ENCODE measurements at regions not wholly inside any gene's neighbourhood (a gene's known extent, or its start where the extent isn't known, plus 50 kb on each side); places are given as distances from the start of the nearest gene placed in this dataset.
"Not testable (repeated sequence)": the region's sequence is repeated elsewhere in the genome, so short reads cannot be mapped to it uniquely, and the experiment has no call there.

- Histone ChIP-seq H3K27me3 (replicated peaks; ENCODE audit: control insufficient read depth, insufficient read depth, low read length, poor library complexity, severe bottlenecking) (no peaks in the 10 kb centered on the region), H3K4me1 (ENCODE audit: control insufficient read depth, insufficient read depth, low read length, poor library complexity, severe bottlenecking) (no peaks in the 10 kb centered on the region), H3K36me3 (ENCODE audit: control insufficient read depth, insufficient read depth, low read length) (no peaks in the 10 kb centered on the region), H3K27ac (ENCODE audit: insufficient read depth, low read length, poor library complexity, severe bottlenecking) (no peak overlapping the region), H3K9me3 (ENCODE audit: control insufficient read depth, low read length) (no peaks in the 10 kb centered on the region), H3K4me3 (ENCODE audit: insufficient read depth, low read depth, low read length, poor library complexity, severe bottlenecking) (no peak overlapping the region)
- DNase-seq: no peak
These were observed 874.1 kb downstream of the LTN1 start for GRCh38 chr21:28118570-28118969.

GRCh38 chr21:28114986-28115385 is 877.7 kb downstream of the LTN1 start:
- not testable (repeated sequence) for H3K36me3 ChIP-seq (ENCODE audit: control insufficient read depth, insufficient read depth, low read length); H3K27me3 ChIP-seq (replicated peaks; ENCODE audit: control insufficient read depth, insufficient read depth, low read length, poor library complexity, severe bottlenecking); H3K27ac ChIP-seq (ENCODE audit: insufficient read depth, low read length, poor library complexity, severe bottlenecking); DNase-seq; H3K4me3 ChIP-seq (ENCODE audit: insufficient read depth, low read depth, low read length, poor library complexity, severe bottlenecking); H3K4me1 ChIP-seq (ENCODE audit: control insufficient read depth, insufficient read depth, low read length, poor library complexity, severe bottlenecking); H3K9me3 ChIP-seq (ENCODE audit: control insufficient read depth, low read length)

- H3K9me3 ChIP-seq (ENCODE audit: control insufficient read depth, low read length): no peaks in the 10 kb centered on the region
- no peaks in the 10 kb centered on the region for H3K36me3 ChIP-seq (ENCODE audit: control insufficient read depth, insufficient read depth, low read length)
- H3K27ac ChIP-seq (ENCODE audit: insufficient read depth, low read length, poor library complexity, severe bottlenecking): no peak overlapping the region
- no peaks in the 10 kb centered on the region for H3K27me3 ChIP-seq (replicated peaks; ENCODE audit: control insufficient read depth, insufficient read depth, low read length, poor library complexity, severe bottlenecking)
- no peaks in the 10 kb centered on the region for H3K4me1 ChIP-seq (ENCODE audit: control insufficient read depth, insufficient read depth, low read length, poor library complexity, severe bottlenecking)
- no peak for DNase-seq
- no peak overlapping the region for H3K4me3 ChIP-seq (ENCODE audit: insufficient read depth, low read depth, low read length, poor library complexity, severe bottlenecking)
These were observed 879.0 kb downstream of the LTN1 start for GRCh38 chr21:28113718-28114117.

- no peaks in the 10 kb centered on the region for H3K27me3 ChIP-seq (replicated peaks; ENCODE audit: control insufficient read depth, insufficient read depth, low read length, poor library complexity, severe bottlenecking)
- H3K27ac ChIP-seq (ENCODE audit: insufficient read depth, low read length, poor library complexity, severe bottlenecking): no peak overlapping the region
- no peaks in the 10 kb centered on the region for H3K4me1 ChIP-seq (ENCODE audit: control insufficient read depth, insufficient read depth, low read length, poor library complexity, severe bottlenecking)
- H3K36me3 ChIP-seq (ENCODE audit: control insufficient read depth, insufficient read depth, low read length): no peaks in the 10 kb centered on the region
- H3K4me3 ChIP-seq (ENCODE audit: insufficient read depth, low read depth, low read length, poor library complexity, severe bottlenecking): no peak overlapping the region
- no peak for DNase-seq
- H3K9me3 ChIP-seq (ENCODE audit: control insufficient read depth, low read length): no peaks in the 10 kb centered on the region
These were observed 880.2 kb downstream of the LTN1 start for GRCh38 chr21:28112511-28112910.

GRCh38 chr21:28111151-28111619 is 881.5 kb downstream of the LTN1 start:
- DNase-seq: no peak
- H3K36me3 ChIP-seq (ENCODE audit: control insufficient read depth, insufficient read depth, low read length): no peaks in the 10 kb centered on the region
- H3K4me1 ChIP-seq (ENCODE audit: control insufficient read depth, insufficient read depth, low read length, poor library complexity, severe bottlenecking): no peaks in the 10 kb centered on the region
- H3K27ac ChIP-seq (ENCODE audit: insufficient read depth, low read length, poor library complexity, severe bottlenecking): no peak overlapping the region
- H3K4me3 ChIP-seq (ENCODE audit: insufficient read depth, low read depth, low read length, poor library complexity, severe bottlenecking): no peak overlapping the region
- H3K9me3 ChIP-seq (ENCODE audit: control insufficient read depth, low read length): no peaks in the 10 kb centered on the region
- H3K27me3 ChIP-seq (replicated peaks; ENCODE audit: control insufficient read depth, insufficient read depth, low read length, poor library complexity, severe bottlenecking): no peaks in the 10 kb centered on the region

GRCh38 chr21:28110716-28111115 is 882.0 kb downstream of the LTN1 start:
- no peaks in the 10 kb centered on the region for H3K27me3 ChIP-seq (replicated peaks; ENCODE audit: control insufficient read depth, insufficient read depth, low read length, poor library complexity, severe bottlenecking)
- no peaks in the 10 kb centered on the region for H3K9me3 ChIP-seq (ENCODE audit: control insufficient read depth, low read length)
- H3K27ac ChIP-seq (ENCODE audit: insufficient read depth, low read length, poor library complexity, severe bottlenecking): no peak overlapping the region
- DNase-seq: no peak
- H3K36me3 ChIP-seq (ENCODE audit: control insufficient read depth, insufficient read depth, low read length): no peaks in the 10 kb centered on the region
- no peaks in the 10 kb centered on the region for H3K4me1 ChIP-seq (ENCODE audit: control insufficient read depth, insufficient read depth, low read length, poor library complexity, severe bottlenecking)
- H3K4me3 ChIP-seq (ENCODE audit: insufficient read depth, low read depth, low read length, poor library complexity, severe bottlenecking): no peak overlapping the region

GRCh38 chr21:28110074-28110473 is 882.6 kb downstream of the LTN1 start:
- Histone ChIP-seq H3K4me3 (ENCODE audit: insufficient read depth, low read depth, low read length, poor library complexity, severe bottlenecking) (no peak overlapping the region), H3K27ac (ENCODE audit: insufficient read depth, low read length, poor library complexity, severe bottlenecking) (no peak overlapping the region)
- DNase-seq: no peak

GRCh38 chr21:28106370-28106890 is 886.2 kb downstream of the LTN1 start:
- no peaks in the 10 kb centered on the region for H3K4me1 ChIP-seq (ENCODE audit: control insufficient read depth, insufficient read depth, low read length, poor library complexity, severe bottlenecking)
- no peaks in the 10 kb centered on the region for H3K9me3 ChIP-seq (ENCODE audit: control insufficient read depth, low read length)
- H3K27ac ChIP-seq (ENCODE audit: insufficient read depth, low read length, poor library complexity, severe bottlenecking): no peak overlapping the region
- H3K4me3 ChIP-seq (ENCODE audit: insufficient read depth, low read depth, low read length, poor library complexity, severe bottlenecking): no peak overlapping the region
- H3K27me3 ChIP-seq (replicated peaks; ENCODE audit: control insufficient read depth, insufficient read depth, low read length, poor library complexity, severe bottlenecking): no peaks in the 10 kb centered on the region
- H3K36me3 ChIP-seq (ENCODE audit: control insufficient read depth, insufficient read depth, low read length): no peaks in the 10 kb centered on the region
- DNase-seq: no peak

More at GRCh38 chr21:28110074-28110473, 882.6 kb downstream of the LTN1 start:
- Histone ChIP-seq H3K9me3 (ENCODE audit: control insufficient read depth, low read length) (no peaks in the 10 kb centered on the region), H3K4me1 (ENCODE audit: control insufficient read depth, insufficient read depth, low read length, poor library complexity, severe bottlenecking) (no peaks in the 10 kb centered on the region), H3K36me3 (ENCODE audit: control insufficient read depth, insufficient read depth, low read length) (no peaks in the 10 kb centered on the region), H3K27me3 (replicated peaks; ENCODE audit: control insufficient read depth, insufficient read depth, low read length, poor library complexity, severe bottlenecking) (no peaks in the 10 kb centered on the region)

- Histone ChIP-seq H3K9me3 (ENCODE audit: control insufficient read depth, low read length) (no peaks in the 10 kb centered on the region), H3K4me3 (ENCODE audit: insufficient read depth, low read depth, low read length, poor library complexity, severe bottlenecking) (no peak overlapping the region), H3K27ac (ENCODE audit: insufficient read depth, low read length, poor library complexity, severe bottlenecking) (no peak overlapping the region)
These were observed 888.3 kb downstream of the LTN1 start for GRCh38 chr21:28104346-28104745.

GRCh38 chr21:28100366-28100765 is 892.3 kb downstream of the LTN1 start:
- DNase-seq: no peak
- H3K4me1 ChIP-seq (ENCODE audit: control insufficient read depth, insufficient read depth, low read length, poor library complexity, severe bottlenecking): no peaks in the 10 kb centered on the region
- H3K27ac ChIP-seq (ENCODE audit: insufficient read depth, low read length, poor library complexity, severe bottlenecking): no peak overlapping the region
- H3K9me3 ChIP-seq (ENCODE audit: control insufficient read depth, low read length): no peaks in the 10 kb centered on the region
- H3K27me3 ChIP-seq (replicated peaks; ENCODE audit: control insufficient read depth, insufficient read depth, low read length, poor library complexity, severe bottlenecking): no peaks in the 10 kb centered on the region
- no peak overlapping the region for H3K4me3 ChIP-seq (ENCODE audit: insufficient read depth, low read depth, low read length, poor library complexity, severe bottlenecking)
- H3K36me3 ChIP-seq (ENCODE audit: control insufficient read depth, insufficient read depth, low read length): no peaks in the 10 kb centered on the region

More at GRCh38 chr21:28104346-28104745, 888.3 kb downstream of the LTN1 start:
- H3K4me1 ChIP-seq (ENCODE audit: control insufficient read depth, insufficient read depth, low read length, poor library complexity, severe bottlenecking): no peaks in the 10 kb centered on the region
- H3K27me3 ChIP-seq (replicated peaks; ENCODE audit: control insufficient read depth, insufficient read depth, low read length, poor library complexity, severe bottlenecking): no peaks in the 10 kb centered on the region
- no peaks in the 10 kb centered on the region for H3K36me3 ChIP-seq (ENCODE audit: control insufficient read depth, insufficient read depth, low read length)
- no peak for DNase-seq

Measured in effector memory CD4-positive, alpha-beta T cell (primary cell).